ENCODE measurements at regions not wholly inside any gene's neighbourhood (a gene's known extent, or its start where the extent isn't known, plus 50 kb on each side); places are given as distances from the start of the nearest gene placed in this dataset.

DNA sequence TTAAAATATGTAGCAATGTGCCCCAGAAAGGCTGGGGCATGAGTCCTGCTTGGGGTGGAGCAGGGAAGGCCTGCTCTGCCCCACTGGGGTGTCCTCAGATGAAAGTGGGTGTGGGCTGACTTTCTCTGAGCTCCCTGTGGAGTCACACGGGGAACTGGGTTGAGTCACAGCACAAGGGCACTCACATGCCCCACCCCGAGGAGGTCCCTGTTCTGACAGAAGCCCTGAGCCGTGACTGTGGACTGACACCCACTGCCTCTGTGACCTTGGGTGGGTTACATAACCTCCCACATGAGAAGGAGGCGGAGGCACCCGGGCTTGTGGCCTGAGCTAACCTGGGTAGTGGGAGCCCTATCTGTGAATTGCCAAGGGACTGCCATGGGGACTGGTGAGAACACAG lies 52.5 kb upstream of the TINAGL1 start:
- TF ChIP-seq FOXP1 (CRISPR knock-in tag; IDR thresholded peaks at IDR 0.05; ENCODE audit: borderline replicate concordance), result no peak
- no peak for TF ChIP-seq ATF1 (CRISPR knock-in tag; IDR thresholded peaks at IDR 0.05)
- no peak for TF ChIP-seq ZNF423 (CRISPR knock-in tag; IDR thresholded peaks at IDR 0.05)
- TF ChIP-seq TEAD1 (CRISPR knock-in tag; IDR thresholded peaks at IDR 0.05), result no peak
- no peak for TF ChIP-seq CREM (CRISPR knock-in tag; IDR thresholded peaks at IDR 0.05)
- TF ChIP-seq, protein P1, sequence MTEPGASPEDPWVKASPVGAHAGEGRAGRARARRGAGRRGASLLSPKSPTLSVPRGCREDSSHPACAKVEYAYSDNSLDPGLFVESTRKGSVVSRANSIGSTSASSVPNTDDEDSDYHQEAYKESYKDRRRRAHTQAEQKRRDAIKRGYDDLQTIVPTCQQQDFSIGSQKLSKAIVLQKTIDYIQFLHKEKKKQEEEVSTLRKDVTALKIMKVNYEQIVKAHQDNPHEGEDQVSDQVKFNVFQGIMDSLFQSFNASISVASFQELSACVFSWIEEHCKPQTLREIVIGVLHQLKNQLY (CRISPR knock-in tag; IDR thresholded peaks at IDR 0.05), result no peak
- TF ChIP-seq, protein P2, sequence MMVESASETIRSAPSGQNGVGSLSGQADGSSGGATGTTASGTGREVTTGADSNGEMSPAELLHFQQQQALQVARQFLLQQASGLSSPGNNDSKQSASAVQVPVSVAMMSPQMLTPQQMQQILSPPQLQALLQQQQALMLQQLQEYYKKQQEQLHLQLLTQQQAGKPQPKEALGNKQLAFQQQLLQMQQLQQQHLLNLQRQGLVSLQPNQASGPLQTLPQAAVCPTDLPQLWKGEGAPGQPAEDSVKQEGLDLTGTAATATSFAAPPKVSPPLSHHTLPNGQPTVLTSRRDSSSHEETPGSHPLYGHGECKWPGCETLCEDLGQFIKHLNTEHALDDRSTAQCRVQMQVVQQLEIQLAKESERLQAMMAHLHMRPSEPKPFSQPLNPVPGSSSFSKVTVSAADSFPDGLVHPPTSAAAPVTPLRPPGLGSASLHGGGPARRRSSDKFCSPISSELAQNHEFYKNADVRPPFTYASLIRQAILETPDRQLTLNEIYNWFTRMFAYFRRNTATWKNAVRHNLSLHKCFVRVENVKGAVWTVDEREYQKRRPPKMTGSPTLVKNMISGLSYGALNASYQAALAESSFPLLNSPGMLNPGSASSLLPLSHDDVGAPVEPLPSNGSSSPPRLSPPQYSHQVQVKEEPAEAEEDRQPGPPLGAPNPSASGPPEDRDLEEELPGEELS (CRISPR knock-in tag; IDR thresholded peaks at IDR 0.05), result no peak
- TF ChIP-seq PRRX2 (CRISPR knock-in tag; IDR thresholded peaks at IDR 0.05), result no peak
- TF ChIP-seq, protein P3, sequence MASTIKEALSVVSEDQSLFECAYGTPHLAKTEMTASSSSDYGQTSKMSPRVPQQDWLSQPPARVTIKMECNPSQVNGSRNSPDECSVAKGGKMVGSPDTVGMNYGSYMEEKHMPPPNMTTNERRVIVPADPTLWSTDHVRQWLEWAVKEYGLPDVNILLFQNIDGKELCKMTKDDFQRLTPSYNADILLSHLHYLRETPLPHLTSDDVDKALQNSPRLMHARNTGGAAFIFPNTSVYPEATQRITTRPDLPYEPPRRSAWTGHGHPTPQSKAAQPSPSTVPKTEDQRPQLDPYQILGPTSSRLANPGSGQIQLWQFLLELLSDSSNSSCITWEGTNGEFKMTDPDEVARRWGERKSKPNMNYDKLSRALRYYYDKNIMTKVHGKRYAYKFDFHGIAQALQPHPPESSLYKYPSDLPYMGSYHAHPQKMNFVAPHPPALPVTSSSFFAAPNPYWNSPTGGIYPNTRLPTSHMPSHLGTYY (CRISPR knock-in tag; IDR thresholded peaks at IDR 0.05), result no peak
- TF ChIP-seq CBFB (CRISPR knock-in tag; IDR thresholded peaks at IDR 0.05; ENCODE audit: low read depth), result no peak
- TF ChIP-seq, protein P4, sequence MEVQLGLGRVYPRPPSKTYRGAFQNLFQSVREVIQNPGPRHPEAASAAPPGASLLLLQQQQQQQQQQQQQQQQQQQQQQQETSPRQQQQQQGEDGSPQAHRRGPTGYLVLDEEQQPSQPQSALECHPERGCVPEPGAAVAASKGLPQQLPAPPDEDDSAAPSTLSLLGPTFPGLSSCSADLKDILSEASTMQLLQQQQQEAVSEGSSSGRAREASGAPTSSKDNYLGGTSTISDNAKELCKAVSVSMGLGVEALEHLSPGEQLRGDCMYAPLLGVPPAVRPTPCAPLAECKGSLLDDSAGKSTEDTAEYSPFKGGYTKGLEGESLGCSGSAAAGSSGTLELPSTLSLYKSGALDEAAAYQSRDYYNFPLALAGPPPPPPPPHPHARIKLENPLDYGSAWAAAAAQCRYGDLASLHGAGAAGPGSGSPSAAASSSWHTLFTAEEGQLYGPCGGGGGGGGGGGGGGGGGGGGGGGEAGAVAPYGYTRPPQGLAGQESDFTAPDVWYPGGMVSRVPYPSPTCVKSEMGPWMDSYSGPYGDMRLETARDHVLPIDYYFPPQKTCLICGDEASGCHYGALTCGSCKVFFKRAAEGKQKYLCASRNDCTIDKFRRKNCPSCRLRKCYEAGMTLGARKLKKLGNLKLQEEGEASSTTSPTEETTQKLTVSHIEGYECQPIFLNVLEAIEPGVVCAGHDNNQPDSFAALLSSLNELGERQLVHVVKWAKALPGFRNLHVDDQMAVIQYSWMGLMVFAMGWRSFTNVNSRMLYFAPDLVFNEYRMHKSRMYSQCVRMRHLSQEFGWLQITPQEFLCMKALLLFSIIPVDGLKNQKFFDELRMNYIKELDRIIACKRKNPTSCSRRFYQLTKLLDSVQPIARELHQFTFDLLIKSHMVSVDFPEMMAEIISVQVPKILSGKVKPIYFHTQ (CRISPR knock-in tag; IDR thresholded peaks at IDR 0.05), result no peak
- TF ChIP-seq ESRRA (CRISPR knock-in tag; IDR thresholded peaks at IDR 0.05; ENCODE audit: borderline replicate concordance), result no peak
- TF ChIP-seq ETV6 (CRISPR knock-in tag; IDR thresholded peaks at IDR 0.05), result no peak
- TF ChIP-seq, protein P5, sequence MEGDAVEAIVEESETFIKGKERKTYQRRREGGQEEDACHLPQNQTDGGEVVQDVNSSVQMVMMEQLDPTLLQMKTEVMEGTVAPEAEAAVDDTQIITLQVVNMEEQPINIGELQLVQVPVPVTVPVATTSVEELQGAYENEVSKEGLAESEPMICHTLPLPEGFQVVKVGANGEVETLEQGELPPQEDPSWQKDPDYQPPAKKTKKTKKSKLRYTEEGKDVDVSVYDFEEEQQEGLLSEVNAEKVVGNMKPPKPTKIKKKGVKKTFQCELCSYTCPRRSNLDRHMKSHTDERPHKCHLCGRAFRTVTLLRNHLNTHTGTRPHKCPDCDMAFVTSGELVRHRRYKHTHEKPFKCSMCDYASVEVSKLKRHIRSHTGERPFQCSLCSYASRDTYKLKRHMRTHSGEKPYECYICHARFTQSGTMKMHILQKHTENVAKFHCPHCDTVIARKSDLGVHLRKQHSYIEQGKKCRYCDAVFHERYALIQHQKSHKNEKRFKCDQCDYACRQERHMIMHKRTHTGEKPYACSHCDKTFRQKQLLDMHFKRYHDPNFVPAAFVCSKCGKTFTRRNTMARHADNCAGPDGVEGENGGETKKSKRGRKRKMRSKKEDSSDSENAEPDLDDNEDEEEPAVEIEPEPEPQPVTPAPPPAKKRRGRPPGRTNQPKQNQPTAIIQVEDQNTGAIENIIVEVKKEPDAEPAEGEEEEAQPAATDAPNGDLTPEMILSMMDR (IDR thresholded peaks at IDR 0.05), result no peak
- no peak for TF ChIP-seq ELF4 (CRISPR knock-in tag; IDR thresholded peaks at IDR 0.05; ENCODE audit: low read depth)
- TF ChIP-seq, protein P6, sequence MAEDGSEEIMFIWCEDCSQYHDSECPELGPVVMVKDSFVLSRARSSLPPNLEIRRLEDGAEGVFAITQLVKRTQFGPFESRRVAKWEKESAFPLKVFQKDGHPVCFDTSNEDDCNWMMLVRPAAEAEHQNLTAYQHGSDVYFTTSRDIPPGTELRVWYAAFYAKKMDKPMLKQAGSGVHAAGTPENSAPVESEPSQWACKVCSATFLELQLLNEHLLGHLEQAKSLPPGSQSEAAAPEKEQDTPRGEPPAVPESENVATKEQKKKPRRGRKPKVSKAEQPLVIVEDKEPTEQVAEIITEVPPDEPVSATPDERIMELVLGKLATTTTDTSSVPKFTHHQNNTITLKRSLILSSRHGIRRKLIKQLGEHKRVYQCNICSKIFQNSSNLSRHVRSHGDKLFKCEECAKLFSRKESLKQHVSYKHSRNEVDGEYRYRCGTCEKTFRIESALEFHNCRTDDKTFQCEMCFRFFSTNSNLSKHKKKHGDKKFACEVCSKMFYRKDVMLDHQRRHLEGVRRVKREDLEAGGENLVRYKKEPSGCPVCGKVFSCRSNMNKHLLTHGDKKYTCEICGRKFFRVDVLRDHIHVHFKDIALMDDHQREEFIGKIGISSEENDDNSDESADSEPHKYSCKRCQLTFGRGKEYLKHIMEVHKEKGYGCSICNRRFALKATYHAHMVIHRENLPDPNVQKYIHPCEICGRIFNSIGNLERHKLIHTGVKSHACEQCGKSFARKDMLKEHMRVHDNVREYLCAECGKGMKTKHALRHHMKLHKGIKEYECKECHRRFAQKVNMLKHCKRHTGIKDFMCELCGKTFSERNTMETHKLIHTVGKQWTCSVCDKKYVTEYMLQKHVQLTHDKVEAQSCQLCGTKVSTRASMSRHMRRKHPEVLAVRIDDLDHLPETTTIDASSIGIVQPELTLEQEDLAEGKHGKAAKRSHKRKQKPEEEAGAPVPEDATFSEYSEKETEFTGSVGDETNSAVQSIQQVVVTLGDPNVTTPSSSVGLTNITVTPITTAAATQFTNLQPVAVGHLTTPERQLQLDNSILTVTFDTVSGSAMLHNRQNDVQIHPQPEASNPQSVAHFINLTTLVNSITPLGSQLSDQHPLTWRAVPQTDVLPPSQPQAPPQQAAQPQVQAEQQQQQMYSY (CRISPR knock-in tag; IDR thresholded peaks at IDR 0.05), result no peak
- no peak for TF ChIP-seq NFYB (CRISPR knock-in tag; conservative IDR thresholded peaks at IDR 0.05; ENCODE audit: low read depth)
- no peak for TF ChIP-seq NFE2L1 (CRISPR knock-in tag; IDR thresholded peaks at IDR 0.05)
- TF ChIP-seq, protein P7, sequence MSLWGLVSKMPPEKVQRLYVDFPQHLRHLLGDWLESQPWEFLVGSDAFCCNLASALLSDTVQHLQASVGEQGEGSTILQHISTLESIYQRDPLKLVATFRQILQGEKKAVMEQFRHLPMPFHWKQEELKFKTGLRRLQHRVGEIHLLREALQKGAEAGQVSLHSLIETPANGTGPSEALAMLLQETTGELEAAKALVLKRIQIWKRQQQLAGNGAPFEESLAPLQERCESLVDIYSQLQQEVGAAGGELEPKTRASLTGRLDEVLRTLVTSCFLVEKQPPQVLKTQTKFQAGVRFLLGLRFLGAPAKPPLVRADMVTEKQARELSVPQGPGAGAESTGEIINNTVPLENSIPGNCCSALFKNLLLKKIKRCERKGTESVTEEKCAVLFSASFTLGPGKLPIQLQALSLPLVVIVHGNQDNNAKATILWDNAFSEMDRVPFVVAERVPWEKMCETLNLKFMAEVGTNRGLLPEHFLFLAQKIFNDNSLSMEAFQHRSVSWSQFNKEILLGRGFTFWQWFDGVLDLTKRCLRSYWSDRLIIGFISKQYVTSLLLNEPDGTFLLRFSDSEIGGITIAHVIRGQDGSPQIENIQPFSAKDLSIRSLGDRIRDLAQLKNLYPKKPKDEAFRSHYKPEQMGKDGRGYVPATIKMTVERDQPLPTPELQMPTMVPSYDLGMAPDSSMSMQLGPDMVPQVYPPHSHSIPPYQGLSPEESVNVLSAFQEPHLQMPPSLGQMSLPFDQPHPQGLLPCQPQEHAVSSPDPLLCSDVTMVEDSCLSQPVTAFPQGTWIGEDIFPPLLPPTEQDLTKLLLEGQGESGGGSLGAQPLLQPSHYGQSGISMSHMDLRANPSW (CRISPR knock-in tag; conservative IDR thresholded peaks at IDR 0.05; ENCODE audit: low read depth), result no peak
- Mint-ChIP-seq H3K9me3 (no peaks in the 10 kb centered on the region; the same call in 1 of the 2 replicates), H3K27me3 (ENCODE audit: low read depth) (no peaks in the 10 kb centered on the region; the same call in 1 of the 2 replicates), H3K4me3 (no peak overlapping the region), H3K36me3 (no peaks in the 10 kb centered on the region), H3K27ac (no peak overlapping the region), H3K4me1 (no peaks in the 10 kb centered on the region)
- DNase-seq (ENCODE audit: low spot score), result no peak
- no peak for ATAC-seq
- POLR2A ChIA-PET, result no interaction called here
- CTCF ChIA-PET, result interaction anchor here (0.7 to 0.9 kb wide), 3 partner anchors 8 to 25 kb away, joined by 3 read pairs; no protein-coding TSS in a partner anchor

All from WTC11 (cell line).